Skeletal muscle cell (primary cell): ENCODE measurements at regions not wholly inside any gene's neighbourhood (a gene's known extent, or its start where the extent isn't known, plus 50 kb on each side); places are given as distances from the start of the nearest gene placed in this dataset.
"Not testable (repeated sequence)": the region's sequence is repeated elsewhere in the genome, so short reads cannot be mapped to it uniquely, and the experiment has no call there.

Experiments used
- DNase-seq: peaks from one replicate; pipeline ENCODE4 v3.0.0-alpha.2; 2010; ENCODE audit warnings: low read depth
- H3K4me3 ChIP-seq: 2 replicates; pipeline ENCODE4 v1.5.1; 2011; ENCODE audit warnings: low read depth, mild to moderate bottlenecking, control low read depth, low read length, moderate library complexity

- H3K4me3 ChIP-seq, result peak overlapping the region; percentile 24
- no peak for DNase-seq
Observed at GRCh38 chr20:53738945-53739798, 145.5 kb upstream of the ZNF217 start.

GRCh38 chr20:53738039-53738944 is 144.7 kb upstream of the ZNF217 start:
- H3K4me3 ChIP-seq, result peak overlapping the region; percentile 24
- DNase-seq, result peak; percentile 70

GRCh38 chr20:53737396-53738038 is 143.9 kb upstream of the ZNF217 start:
- DNase-seq, result no peak
- no peak overlapping the region for H3K4me3 ChIP-seq

GRCh38 chr20:53736757-53737395 is 143.2 kb upstream of the ZNF217 start:
- DNase-seq, result no peak
- no peak overlapping the region for H3K4me3 ChIP-seq

GRCh38 chr20:53736122-53736756 is 142.6 kb upstream of the ZNF217 start:
- H3K4me3 ChIP-seq, result no peak overlapping the region
- DNase-seq, result no peak

- DNase-seq, result peak; percentile 78
- no peak overlapping the region for H3K4me3 ChIP-seq
Observed at GRCh38 chr20:53735536-53736050, 142.0 kb upstream of the ZNF217 start.

- no peak for DNase-seq
- H3K4me3 ChIP-seq, result no peak overlapping the region
Observed at GRCh38 chr20:53734006-53734688, 140.5 kb upstream of the ZNF217 start.

- no peak overlapping the region for H3K4me3 ChIP-seq
- DNase-seq, result no peak
Observed at GRCh38 chr20:53731595-53731994, 138.0 kb upstream of the ZNF217 start.

- no peak for DNase-seq
- no peak overlapping the region for H3K4me3 ChIP-seq
Observed at GRCh38 chr20:53728359-53728758, 134.7 kb upstream of the ZNF217 start.

GRCh38 chr20:53727239-53727638 is 133.6 kb upstream of the ZNF217 start:
- not testable (repeated sequence) for DNase-seq

GRCh38 chr20:53725575-53725970 is 131.9 kb upstream of the ZNF217 start:
- H3K4me3 ChIP-seq, result no peak overlapping the region

More at GRCh38 chr20:53727239-53727638, 133.6 kb upstream of the ZNF217 start:
- not testable (repeated sequence) for H3K4me3 ChIP-seq

GRCh38 chr20:53723621-53724020 is 130.0 kb upstream of the ZNF217 start:
- DNase-seq, result no peak
- H3K4me3 ChIP-seq, result no peak overlapping the region

More at GRCh38 chr20:53725575-53725970, 131.9 kb upstream of the ZNF217 start:
- DNase-seq, result no peak

- H3K4me3 ChIP-seq, result no peak overlapping the region
- DNase-seq, result no peak
Observed at GRCh38 chr20:53723045-53723444, 129.4 kb upstream of the ZNF217 start.

GRCh38 chr20:53722515-53723036 is 128.9 kb upstream of the ZNF217 start:
- H3K4me3 ChIP-seq, result no peak overlapping the region

GRCh38 chr20:53721445-53721963 is 127.9 kb upstream of the ZNF217 start:
- not testable (repeated sequence) for DNase-seq, H3K4me3 ChIP-seq

More at GRCh38 chr20:53722515-53723036, 128.9 kb upstream of the ZNF217 start:
- no peak for DNase-seq

- H3K4me3 ChIP-seq, DNase-seq: not testable (repeated sequence)
Observed at GRCh38 chr20:53719171-53719803, 125.6 kb upstream of the ZNF217 start.
